Esophagus squamous epithelium (tissue), 5 donors: ENCODE measurements at regions not wholly inside any gene's neighbourhood (a gene's known extent, or its start where the extent isn't known, plus 50 kb on each side); places are given as distances from the start of the nearest gene placed in this dataset.
A peak's percentile ranks its signal among the peaks of the same experiment; 100 is the strongest.

Experiments
- DNase-seq: peaks from one replicate; lab custom pipeline; 2025; lab: John Stamatoyannopoulos, UW
- H3K27ac ChIP-seq, 4 donors: fragments of 200-600 bp; sonication (generic); one replicate each; pipeline ENCODE4 v1.5.1; 2016 to 2019; ENCODE audit warnings: mild to moderate bottlenecking in 1 of 4
- H3K27me3 ChIP-seq, 4 donors: fragments of 200-600 bp; sonication (generic); 1 replicate in 3 of 4; 2 replicates in 1 of 4; pipeline versions ENCODE4 v1.5.1 to v1.6.0; 2017 to 2021; ENCODE audit warnings: antibody characterized with exemption in 1 of 4
- H3K36me3 ChIP-seq, 3 donors: fragments of 200-600 bp; sonication (generic); one replicate each; pipeline ENCODE4 v1.5.1; 2016 to 2019
- H3K4me1 ChIP-seq, 3 donors: fragments of 200-600 bp; sonication (generic); one replicate each; pipeline ENCODE4 v1.5.1; 2017 to 2019
- H3K4me3 ChIP-seq, 4 donors: fragments of 200-600 bp; sonication (generic); 1 replicate in 3 of 4; 2 replicates in 1 of 4; pipeline ENCODE4 v1.5.1; 2016 to 2019; ENCODE audit warnings: mild to moderate bottlenecking in 2 of 4, moderate library complexity in 1 of 4
- H3K9me3 ChIP-seq, 3 donors: fragments of 200-600 bp; sonication (generic); one replicate each; pipeline ENCODE4 v1.5.1; 2016 to 2019
- CTCF ChIP-seq, 6 experiments: fragments of 450-650 bp in 4 of 6; fragments of 200-600 bp in 2 of 6; sonication (generic) in 2 of 6; IDR thresholded peaks; one replicate each; pipeline ENCODE4 v1.5.1; 2016 to 2019; ENCODE audit warnings: antibody characterized with exemption in 6 of 6, mild to moderate bottlenecking in 4 of 6, moderate library complexity in 4 of 6
- POLR2A ChIP-seq, 4 donors: fragments of 450-650 bp; IDR thresholded peaks; one replicate each; pipeline ENCODE4 v1.6.1; 2017; ENCODE audit warnings: antibody characterized with exemption in 4 of 4, mild to moderate bottlenecking in 4 of 4, moderate library complexity in 3 of 4
- WGBS, 2 donors: methylation state at CpG; one replicate each; pipeline ENCODE4 v1.1.5; 2018; 5-methylcytosine and 5-hydroxymethylcytosine counted together
- intact Hi-C: fragments of 100-400 bp; cut with DNase I; formaldehyde crosslinking; loops from one replicate; pipeline ENCODE4 v1.15.0; 2022
- small RNA-seq, 4 donors: library from RNA; depleted of rRNA; stranded (forward); fragments of <200 nt; gene quantifications; one replicate each; pipeline ENCODE3, GENCODE V24; 2016
- donor health status: DM: yes; HTN: yes; CAD: no.

DNA sequence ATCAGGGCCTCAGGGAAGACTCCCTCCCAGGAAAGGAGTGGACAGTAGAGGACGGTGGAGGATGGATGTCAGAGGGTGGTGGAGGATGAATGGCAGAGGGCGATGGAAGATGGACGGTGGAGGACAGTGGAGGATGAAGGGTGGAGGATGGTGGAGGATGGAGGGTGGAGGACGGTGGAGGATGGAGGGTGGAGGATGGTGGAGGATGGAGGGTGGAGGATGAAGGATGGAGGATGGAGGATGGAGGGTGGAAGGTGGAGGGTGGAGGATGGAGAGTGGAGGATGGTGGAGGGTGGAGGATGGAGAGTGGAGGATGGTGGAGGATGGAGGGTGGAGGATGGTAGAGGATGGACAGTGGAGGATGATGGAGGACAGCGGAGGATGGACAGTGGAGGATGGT lies 95.9 kb downstream of the LRRC74A start:
- no peak for DNase-seq
- Histone ChIP-seq H3K4me3 (no peak overlapping the region), H3K27me3 (no peaks in the 10 kb centered on the region), H3K27ac (no peak overlapping the region), H3K9me3 (no peaks in the 10 kb centered on the region), H3K36me3 (no peaks in the 10 kb centered on the region), H3K4me1 (peaks cover 40 to 59% (median 40%) of the 10 kb centered on the region in 3 donors)
- TF ChIP-seq POLR2A (IDR thresholded peaks at IDR 0.05), result no peak
- TF ChIP-seq CTCF (IDR thresholded peaks at IDR 0.05), result no peak
- intact Hi-C loops, result no loop called here
- WGBS, 2 donors, result 88 to 90% methylated on average over 5 of the region's 5 CpGs

DNA sequence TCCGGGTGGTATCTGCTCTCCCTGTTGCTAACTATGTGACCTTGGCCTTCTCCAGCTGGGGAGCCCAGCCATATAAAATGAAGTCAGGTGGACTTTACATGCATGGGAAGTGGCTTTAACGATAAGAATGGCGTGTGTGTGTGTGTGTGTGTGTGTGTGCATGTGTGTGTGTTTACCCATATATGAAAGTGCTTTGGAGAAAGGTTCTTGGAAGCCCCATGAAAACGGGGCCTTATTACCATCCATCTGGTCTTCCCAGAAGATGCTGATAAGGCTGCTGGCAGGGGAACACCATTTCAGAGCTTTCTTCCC lies 94.8 kb downstream of the LRRC74A start:
- Histone ChIP-seq H3K9me3 (no peaks in the 10 kb centered on the region), H3K4me1 (peaks cover 45 to 62% (median 45%) of the 10 kb centered on the region in 3 donors), H3K4me3 (no peak overlapping the region), H3K36me3 (no peaks in the 10 kb centered on the region), H3K27me3 (no peaks in the 10 kb centered on the region), H3K27ac (no peak overlapping the region)
- 74% methylated on average over 3 of the region's 4 CpGs; no CpG with 5 or more reads in 1 of the 2 donors for WGBS, 2 donors
- no peak for DNase-seq
- intact Hi-C loops, result no loop called here
- TF ChIP-seq CTCF (IDR thresholded peaks at IDR 0.05) (no peak), POLR2A (IDR thresholded peaks at IDR 0.05) (no peak)

- no peak for DNase-seq
- Histone ChIP-seq H3K36me3 (no peaks in the 10 kb centered on the region), H3K9me3 (no peaks in the 10 kb centered on the region), H3K4me3 (no peak overlapping the region), H3K27ac (peak overlapping the region; percentile 89 to 99 (median 94)), H3K27me3 (no peaks in the 10 kb centered on the region), H3K4me1 (peaks cover 45 to 67% (median 49%) of the 10 kb centered on the region in 3 donors)
- 45 to 58% methylated on average over 4 to 10 of the region's 13 CpGs for WGBS, 2 donors
- intact Hi-C loops, result no loop called here
- TF ChIP-seq POLR2A (IDR thresholded peaks at IDR 0.05), result no peak
These were observed 94.3 kb downstream of the LRRC74A start for GRCh38 chr14:76920331-76921087.

DNA sequence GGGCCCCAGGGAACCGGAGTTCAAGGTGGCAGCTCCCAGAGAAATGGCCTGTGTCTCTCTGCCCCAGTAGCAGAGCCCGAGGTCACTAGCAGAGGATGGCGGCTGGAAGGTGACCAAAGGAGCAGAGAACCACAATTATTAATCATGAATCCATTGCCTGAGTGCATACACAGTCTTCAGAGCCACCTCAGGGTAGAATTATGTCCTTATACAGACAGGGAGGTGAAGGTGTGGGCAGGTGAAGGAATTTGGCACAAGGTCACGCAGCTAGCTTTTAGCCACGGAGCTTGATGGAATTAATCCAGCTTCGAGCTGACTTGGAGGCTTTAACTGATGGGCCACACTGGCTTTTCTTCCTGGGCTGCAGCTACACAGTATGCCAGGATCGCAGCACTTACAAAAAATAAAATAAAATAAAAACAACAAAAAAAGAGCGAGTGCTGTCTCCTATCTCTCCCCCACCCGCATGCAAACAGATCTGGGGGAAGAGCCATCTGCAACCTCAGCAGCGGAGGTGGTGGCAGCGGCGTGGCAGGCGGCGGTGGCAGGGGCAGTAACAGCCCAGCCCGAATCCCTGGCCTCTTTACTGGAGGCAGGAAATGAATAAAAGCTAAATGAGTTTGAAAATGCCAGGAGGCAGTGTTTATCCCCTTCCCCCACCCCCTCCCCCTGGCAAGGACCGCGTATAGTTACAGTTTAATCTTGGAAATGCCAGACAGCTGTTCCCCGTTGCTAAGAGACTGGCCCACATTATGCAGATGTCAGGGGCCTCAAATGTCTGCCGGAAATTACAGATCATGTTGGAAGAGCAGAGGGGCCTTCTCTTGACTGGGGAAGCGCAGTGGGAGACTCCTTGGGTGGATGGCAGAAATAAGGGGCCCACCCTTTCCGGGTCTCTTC lies 93.5 kb downstream of the LRRC74A start:
- 14 to 23% methylated on average over 17 to 18 of the region's 21 CpGs for WGBS, 2 donors
- H3K4me3 ChIP-seq, result peak overlapping the region in 1 of 4 donors; percentile 34
- intact Hi-C loops, result loop anchor here (5.0 kb wide), 1 partner anchor 108 kb away; the partner anchor contains the start of gene IRF2BPL
- H3K27ac ChIP-seq, result peak overlapping the region; percentile 89 to 99 (median 94)
- TF ChIP-seq CTCF (IDR thresholded peaks at IDR 0.05) (peak in 1 of 6 experiments; percentile 2), POLR2A (IDR thresholded peaks at IDR 0.05) (no peak)
- H3K4me1 ChIP-seq, result peaks cover 53 to 72% (median 58%) of the 10 kb centered on the region in 3 donors
- H3K9me3 ChIP-seq, result no peaks in the 10 kb centered on the region
- H3K36me3 ChIP-seq, result no peaks in the 10 kb centered on the region
- DNase-seq, result no peak
- no peaks in the 10 kb centered on the region for H3K27me3 ChIP-seq

Small RNA genes in the stretch of these regions (small RNA-seq; reads per million reads assigned to genes)
- gene RN7SL356P, result 0 reads per million in 4 donors
